LNCaP clone FGC (cell line): ENCODE measurements at regions not wholly inside any gene's neighbourhood (a gene's known extent, or its start where the extent isn't known, plus 50 kb on each side); places are given as distances from the start of the nearest gene placed in this dataset.

Experiments used
- DNase-seq: peaks from one replicate; pipeline ENCODE4 v3.0.0-alpha.2; 2011; ENCODE audit warnings: low read depth
- H3K4me3 ChIP-seq: 2 replicates; pipeline ENCODE4 v1.5.1; 2011; ENCODE audit warnings: mild to moderate bottlenecking, low read depth, low read length, control low read depth
- CTCF ChIP-seq: IDR thresholded peaks from 2 replicates; pipeline ENCODE4 v1.5.1; 2012; ENCODE audit warnings: mild to moderate bottlenecking; ENCODE audit not compliant: control insufficient read depth, insufficient read depth; ENCODE audit errors: extremely low read depth

- no peak for DNase-seq
- TF ChIP-seq CTCF: no peak
- H3K4me3 ChIP-seq: no peak overlapping the region
Observed at GRCh38 chr18:78688249-78688648, 291.4 kb upstream of the SALL3 start.

GRCh38 chr18:78688916-78689315, 290.7 kb upstream of the SALL3 start:
- no peak for DNase-seq
- H3K4me3 ChIP-seq: no peak overlapping the region
- no peak for TF ChIP-seq CTCF

- TF ChIP-seq CTCF: no peak
- H3K4me3 ChIP-seq: no peak overlapping the region
- DNase-seq: no peak
Observed at GRCh38 chr18:78689606-78690005, 290.0 kb upstream of the SALL3 start.

- DNase-seq: no peak
- H3K4me3 ChIP-seq: no peak overlapping the region
- no peak for TF ChIP-seq CTCF
Observed at GRCh38 chr18:78692105-78692504, 287.5 kb upstream of the SALL3 start.

GRCh38 chr18:78693429-78693828, 286.2 kb upstream of the SALL3 start:
- TF ChIP-seq CTCF: no peak
- no peak for DNase-seq
- no peak overlapping the region for H3K4me3 ChIP-seq

- H3K4me3 ChIP-seq: no peak overlapping the region
- no peak for DNase-seq
- no peak for TF ChIP-seq CTCF
Observed at GRCh38 chr18:78696698-78697435, 282.8 kb upstream of the SALL3 start.

GRCh38 chr18:78697446-78697845, 282.2 kb upstream of the SALL3 start:
- no peak for TF ChIP-seq CTCF
- no peak for DNase-seq
- H3K4me3 ChIP-seq: no peak overlapping the region
